SHP77 treated with DMSO at 0.1 percent for 48 hours (cell line): ENCODE measurements at regions not wholly inside any gene's neighbourhood (a gene's known extent, or its start where the extent isn't known, plus 50 kb on each side); places are given as distances from the start of the nearest gene placed in this dataset.
"Not testable (repeated sequence)": the region's sequence is repeated elsewhere in the genome, so short reads cannot be mapped to it uniquely, and the experiment has no call there.

Experiments
- DNase-seq: peaks from one replicate; lab custom pipeline; 2025; lab: John Stamatoyannopoulos, UW

DNA sequence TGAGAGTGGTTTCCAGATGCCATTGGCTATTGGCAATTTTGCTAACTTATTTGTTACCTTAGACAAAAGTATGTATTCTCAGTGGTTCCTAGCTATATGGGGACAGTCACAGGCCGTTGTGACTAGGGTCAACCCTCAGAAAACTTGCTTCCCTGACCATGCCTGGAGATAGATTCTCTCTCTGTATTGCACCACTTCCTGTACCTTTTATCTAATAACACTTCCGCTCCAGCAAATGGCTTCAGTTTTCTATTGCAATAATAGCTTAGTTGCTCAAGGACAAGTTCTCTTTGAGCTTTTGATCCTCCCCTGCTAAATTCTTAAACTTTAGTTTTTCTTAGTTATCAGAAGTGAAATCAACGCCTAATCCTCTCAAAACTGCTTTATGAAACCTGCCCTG lies 338.0 kb downstream of the RMST start:
- no peak for DNase-seq

DNA sequence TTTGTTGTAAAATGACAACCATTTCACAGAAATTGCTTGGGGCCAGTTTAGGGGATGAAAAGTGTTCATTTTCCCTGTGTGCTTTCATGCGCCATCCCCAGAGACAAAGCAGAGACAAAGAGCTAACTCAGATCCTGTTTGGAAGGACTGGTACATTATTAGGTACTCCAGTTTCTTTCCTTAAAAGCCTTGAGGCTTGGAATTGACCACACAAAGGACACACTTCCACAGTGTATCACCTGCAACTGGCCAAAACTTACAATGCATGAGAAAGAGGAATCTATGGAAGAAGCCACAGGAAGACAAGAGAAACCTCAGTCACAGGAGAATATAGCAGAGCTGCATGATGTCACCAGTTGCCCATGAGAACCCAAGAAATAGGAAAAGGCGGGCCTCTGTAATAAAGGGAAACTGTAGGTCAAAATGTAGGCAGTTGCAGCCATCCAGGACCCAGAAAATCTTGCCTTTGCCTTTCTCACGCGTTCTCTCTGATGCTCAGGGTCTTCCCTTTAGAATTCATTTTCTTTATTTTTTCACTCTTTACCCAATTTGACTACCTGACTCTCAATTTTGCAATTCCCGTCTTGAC lies 339.0 kb downstream of the RMST start:
- DNase-seq: no peak

DNA sequence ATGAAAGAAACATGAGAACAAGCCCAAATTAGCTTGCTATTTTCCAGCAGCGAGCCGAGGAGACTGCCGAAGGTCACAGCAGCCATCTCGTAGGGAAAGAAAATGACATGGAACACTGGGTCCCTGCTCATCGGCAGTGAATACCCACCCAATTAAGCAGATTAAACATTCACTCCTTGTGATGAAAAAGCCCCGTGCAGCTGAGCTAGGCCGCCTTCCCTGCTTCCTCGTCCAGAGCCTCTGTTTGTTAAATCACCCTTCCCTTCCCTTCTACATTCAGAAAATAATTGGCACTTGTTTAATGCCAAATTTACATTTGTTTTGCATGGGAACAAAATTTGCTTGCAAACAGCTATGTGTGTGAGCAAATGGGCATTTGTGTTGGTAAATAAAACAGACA lies 342.5 kb downstream of the RMST start:
- no peak for DNase-seq

DNA sequence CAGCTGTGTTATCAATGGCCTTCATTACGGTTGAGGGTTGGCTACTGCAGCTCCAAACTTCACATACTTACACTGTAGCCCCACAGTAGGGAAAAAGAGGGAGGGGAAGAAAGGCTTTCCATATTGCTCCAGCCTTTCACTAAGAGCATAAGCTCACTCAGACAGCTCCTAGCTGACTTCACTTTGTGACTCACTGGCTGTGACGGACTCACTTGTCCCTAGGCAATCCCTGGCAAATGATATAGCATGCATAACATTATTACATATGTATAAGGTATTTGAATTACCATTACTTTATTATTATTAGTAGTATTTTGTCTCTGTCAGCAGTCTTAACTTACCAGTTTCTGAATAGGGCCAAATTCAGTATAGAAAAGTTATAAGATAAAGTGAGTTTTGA lies 350.7 kb downstream of the RMST start:
- no peak for DNase-seq

DNA sequence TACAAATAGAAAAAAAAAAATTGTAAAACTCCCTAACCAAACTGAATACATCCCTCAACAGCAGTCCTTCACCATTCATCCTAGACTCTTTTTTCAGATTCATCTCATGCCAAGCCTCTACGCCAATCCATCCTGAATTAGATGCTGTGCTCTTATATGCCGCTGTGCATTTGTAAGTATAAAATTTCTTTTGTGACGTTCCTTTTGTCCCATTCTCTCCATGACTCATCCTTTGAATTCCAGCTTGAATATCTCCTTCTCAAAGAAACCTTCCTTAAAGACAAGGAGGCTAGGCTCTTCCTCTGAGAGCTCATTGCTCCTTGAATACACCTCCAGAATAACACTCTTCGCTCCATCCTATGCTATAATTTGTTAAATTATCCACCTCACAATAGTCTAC lies 359.2 kb downstream of the RMST start:
- no peak for DNase-seq

DNA sequence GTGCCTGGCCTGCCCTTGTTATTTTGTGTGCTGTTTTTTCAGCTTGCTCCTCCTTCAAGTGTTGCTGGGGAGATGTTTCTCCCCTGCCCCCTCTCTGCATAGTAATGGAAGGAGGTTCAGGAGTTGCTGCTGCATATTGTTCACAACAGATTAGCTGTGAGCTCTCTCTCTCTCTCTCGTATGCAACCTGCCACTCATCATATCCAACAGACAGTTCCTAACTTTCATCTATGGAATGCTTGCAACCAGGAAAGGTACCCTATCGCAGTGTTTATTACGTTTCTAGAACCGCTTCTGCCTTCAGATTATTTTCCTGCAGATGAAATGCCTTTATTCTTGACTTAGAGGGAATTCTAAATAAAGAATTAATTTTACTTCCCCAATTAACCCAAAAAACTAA lies 372.9 kb downstream of the RMST start:
- DNase-seq: no peak

DNA sequence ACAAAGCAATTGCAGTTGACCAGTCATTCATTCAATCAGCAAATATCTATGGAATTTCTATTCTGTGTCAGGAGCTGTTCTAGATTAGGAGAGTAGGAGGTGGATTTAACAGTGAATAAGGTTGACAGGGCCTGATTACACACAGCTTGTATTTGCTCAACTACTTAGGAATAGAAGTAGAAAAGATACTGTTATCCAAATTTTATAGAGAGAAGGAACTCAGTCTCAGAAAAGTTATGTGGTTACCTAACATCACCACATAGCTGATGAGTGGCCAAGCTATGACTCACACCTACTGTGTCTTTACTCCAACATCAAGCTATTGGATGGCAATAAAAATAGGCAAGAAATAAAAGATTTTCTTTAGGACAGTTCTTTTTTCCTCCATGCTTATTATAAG lies 374.8 kb downstream of the RMST start:
- DNase-seq: no peak

DNA sequence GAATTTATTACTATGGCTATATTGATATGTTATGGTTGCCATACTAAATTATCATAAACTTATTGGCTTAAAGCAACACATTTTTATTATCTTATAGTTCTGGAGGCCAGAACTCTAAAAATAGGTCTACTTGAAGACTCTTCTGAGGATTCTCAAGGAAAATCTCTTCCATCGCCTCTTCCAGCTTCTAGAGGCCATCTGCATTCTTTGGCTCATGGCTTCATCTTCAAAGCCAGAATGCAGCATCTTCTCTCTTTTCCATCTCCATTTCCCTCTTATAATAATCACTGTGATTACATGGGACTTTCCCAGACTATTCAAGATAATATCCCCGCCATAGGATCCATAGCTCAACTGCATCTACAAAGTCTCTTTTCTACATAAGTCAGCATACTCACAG lies 385.4 kb downstream of the RMST start:
- no peak for DNase-seq

DNA sequence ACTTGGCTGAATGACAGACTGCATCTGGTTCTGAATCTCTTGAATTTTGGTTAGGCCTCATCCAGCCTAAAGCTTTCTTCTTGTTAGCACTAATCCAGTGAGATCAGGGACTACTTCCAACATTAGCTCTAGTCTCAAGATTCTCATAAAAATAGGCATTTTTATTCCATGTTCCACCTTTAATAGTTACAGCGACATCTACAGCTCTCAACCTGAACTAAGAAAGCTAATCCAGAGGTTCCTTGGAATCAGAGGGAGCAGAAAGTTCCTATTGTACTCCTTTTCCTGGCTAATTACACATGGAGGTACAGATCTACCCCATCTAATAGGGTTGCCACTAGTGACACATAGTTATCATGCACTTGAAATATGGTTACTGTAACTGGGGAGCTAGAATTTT lies 391.9 kb downstream of the RMST start:
- no peak for DNase-seq

DNA sequence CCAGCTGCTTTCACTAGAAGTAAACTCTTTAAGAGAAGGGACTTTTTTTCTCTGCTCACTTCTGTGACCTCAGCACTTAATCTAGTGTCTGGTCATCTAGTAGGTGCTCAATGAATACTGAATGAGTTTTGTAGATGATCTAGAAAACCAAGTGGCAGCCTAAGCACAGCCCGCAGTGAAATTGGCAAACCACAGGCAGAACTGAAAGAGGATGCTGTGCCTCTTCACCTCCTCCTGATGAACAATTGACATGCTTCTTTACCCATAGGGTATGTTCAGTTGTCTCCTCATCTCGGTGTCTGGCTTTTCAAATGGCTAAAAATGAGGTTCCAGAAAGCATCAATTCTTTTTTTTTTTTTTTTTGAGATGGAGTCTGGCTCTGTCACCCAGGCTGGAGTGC lies 399.5 kb downstream of the RMST start:
- DNase-seq: no peak

DNA sequence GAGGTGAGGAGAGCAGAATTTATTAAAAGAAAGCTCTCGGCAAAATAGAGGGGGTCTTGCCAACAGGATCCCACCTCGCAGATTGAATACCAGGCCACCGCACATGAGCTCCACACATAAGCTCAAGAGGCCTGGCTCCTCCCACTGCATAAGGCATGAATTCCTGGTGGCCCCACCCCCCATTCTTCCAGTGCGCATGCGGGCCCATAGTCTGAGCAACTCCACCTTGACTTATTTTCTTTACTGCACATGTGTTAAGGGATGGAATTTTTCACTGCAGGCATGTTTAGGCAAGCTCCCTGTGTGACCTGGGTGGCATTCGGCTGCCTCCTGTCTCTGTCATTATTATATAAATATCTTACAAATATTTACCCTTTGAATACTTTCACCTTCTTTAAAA lies 412.5 kb downstream of the RMST start:
- no peak for DNase-seq

DNA sequence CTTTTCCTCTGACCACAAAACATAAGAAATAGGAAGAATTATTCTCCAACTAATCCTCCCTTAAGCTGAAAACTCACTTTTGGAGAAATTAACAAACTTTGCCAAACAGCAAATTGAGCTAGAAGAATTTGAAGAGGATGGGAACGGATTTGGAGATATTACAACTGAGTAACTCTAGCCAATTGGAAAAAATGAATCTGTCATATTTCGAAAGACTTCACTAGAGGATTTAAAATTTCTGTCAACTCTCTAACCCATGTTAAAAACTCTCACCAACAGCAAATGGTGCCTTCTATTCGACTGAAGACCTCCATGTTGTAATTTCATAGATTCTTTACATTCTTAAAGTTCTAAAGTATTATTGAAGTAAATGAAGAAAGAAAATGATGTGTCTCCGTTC lies 414.2 kb downstream of the RMST start:
- DNase-seq: no peak

DNA sequence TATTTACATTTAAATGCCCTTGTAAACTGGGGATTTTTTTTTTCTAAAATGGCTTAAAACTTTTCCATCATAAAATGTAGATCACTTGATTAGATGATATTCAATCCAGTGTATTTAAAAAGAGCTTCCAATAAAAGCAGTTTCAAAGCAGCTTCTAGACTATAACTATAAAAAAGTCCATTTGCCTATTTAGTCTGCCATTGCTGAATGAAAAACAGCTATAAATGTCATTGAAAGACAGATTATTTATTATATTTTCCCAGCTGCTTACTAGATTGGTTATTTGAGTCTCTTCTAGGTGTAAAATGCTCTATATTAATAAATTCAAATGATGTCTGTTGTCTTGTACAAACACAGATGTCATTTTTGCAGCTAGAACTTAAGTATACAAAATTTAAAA lies 414.8 kb downstream of the RMST start:
- no peak for DNase-seq

DNA sequence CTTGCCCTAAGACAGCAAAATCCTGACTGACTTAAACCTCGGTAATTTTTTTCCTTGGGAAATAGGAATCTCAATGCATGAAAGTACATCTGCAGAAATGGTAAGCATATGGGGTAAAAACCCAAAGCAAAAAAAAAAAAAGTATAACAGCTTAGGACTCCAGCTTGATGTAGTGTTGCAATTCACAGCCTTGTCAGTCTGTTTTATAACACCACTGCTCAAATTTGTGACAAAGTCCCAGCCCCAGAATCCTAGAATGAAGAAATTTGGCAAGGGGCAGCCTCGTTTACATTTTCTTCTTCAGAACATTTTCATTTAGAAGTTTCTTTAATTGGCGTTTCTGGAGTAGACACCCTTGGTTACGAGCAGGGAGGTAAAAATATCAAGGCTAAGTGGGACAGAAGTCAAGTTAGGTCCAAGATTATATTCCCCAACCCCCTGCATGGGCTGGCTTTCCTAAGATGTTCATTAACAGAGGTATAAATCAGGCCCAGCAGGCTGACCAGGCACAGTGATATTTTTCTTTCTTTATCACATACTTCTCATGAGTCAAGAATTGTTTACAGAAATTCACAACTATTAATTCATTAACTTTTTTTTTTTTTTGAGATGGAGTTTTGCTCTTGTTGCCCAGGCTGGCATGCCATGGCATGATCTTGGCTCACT lies 424.0 kb downstream of the RMST start:
- no peak for DNase-seq

DNA sequence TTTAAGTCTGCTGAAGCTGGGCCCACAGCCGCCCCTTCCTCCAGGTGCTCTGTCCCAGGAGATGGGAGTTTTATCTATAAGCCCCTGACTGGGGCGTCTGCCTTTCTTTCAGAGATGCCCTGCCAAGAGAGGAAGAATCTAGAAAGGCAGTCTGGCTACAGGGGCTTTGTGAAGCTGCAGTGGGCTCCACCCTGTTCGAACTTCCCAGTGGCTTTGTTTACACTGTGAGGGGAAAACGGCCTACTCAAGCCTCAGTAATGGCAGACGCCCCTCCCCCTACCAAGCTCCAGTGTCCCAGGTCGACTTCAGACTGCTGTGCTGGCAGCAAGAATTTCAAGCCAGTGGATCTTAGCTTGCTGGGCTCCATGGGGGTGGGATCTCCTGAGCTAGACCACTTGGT lies 435.3 kb downstream of the RMST start:
- not testable (repeated sequence) for DNase-seq

DNA sequence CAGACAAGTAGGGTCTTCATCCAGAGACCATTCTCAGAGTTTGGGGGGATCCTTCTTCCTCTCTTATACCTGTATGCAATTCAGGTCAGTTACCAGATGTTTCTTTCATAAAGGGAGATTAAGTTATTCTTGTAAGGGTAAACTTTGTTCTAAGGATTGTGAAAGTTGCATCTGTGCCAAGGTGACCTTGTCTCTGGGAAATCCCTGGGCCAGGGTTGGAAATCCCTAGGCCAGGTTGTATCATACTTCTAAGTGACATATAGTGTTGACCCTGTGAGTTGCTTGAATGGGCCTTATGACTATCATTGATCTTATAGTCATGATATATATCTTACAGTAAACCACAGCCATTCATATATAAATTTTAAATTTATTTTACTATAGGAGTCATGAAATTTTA lies 436.9 kb downstream of the RMST start:
- no peak for DNase-seq

DNA sequence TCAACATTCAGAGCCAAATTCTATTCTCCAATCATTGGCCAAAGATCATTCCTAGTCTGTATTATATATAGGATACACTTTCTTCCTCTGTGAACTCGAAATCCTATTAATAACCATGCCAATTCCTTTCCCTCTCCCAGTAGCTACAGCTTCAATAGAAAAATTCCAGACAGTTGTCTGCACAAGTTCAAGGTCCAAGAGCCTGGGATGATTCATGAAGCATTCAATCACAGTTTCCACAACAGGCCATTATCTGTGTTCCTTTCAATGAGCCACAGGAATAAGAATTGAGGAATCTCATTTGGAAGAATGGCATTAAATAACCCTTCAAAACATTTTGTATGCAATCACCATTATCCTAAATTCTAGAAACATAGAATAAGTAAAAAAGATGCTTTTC lies 437.4 kb downstream of the RMST start:
- DNase-seq: no peak

DNA sequence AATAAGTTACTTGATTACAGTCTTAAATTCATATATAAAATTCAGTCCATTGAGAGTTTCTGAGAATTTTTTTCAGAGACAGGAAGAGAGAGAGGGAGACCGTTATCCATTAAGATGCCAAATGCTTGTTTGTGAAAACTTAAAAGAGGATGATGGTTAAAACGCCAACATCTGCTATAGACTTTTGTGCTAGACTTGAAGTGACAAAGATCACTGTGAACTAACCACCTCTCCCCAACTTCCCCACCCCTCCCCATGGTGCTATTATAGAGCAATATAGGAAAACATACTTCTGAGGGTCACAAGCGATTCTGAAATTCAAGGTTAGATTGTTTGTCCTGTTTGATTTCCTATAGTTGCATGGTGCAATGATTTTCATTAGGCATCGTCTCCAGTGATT lies 440.8 kb downstream of the RMST start:
- no peak for DNase-seq

DNA sequence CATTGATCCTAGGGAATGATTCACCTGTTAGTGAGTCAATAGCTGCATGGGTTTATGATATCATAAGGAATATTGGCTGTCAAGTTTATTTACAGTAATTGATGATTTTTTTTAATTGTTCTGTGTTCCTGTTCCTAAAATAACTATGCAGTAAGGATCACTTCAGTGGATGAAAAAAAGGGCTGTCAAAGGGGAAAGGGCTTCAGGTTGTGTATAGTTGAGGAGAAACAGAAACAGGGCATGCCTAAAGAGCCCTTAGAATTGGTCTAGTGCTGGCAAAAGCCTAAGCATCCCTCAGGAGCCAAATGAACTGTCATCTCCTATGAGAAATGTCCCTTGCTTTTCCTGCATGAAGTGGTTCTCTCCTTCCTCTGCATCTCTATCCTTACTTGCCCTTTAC lies 444.9 kb downstream of the RMST start:
- no peak for DNase-seq

DNA sequence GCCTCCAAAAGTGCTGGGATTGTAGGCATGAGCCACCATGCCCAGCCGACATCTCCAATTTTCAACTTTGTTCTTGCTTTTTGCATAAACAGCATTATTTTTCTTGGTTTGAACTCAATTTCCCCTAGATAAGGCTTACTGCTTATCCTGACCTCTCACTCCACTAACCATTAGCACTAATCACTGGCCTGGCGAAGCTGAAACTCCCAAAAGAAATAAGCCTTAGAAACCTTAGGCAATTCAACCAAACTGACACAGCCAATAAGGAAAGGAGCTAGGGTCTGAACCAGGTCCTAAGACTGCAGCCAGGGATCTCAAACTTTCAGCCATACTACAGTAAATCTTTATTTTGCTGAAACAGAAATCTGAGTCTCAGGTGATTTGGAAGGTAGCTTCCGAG lies 448.0 kb downstream of the RMST start:
- DNase-seq: no peak

DNA sequence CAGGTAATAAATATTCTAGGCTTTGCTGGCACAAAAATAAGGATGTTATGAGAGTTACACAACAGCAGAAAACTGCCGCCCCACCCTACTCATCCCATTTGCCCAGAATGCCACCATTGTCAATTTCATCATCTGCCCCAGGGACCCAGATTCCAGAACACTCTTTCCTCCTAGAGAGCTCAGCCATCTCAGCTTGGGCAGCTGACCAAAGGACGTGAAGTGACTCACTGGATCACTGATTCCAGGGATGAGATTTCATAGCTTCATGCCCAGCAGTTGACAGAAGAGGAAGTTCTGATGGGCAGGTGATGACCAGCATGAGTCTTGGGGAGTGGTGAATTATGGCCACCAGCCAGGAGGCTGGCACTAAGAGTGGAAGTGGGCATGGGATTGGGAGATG lies 450.3 kb downstream of the RMST start:
- DNase-seq: no peak

DNA sequence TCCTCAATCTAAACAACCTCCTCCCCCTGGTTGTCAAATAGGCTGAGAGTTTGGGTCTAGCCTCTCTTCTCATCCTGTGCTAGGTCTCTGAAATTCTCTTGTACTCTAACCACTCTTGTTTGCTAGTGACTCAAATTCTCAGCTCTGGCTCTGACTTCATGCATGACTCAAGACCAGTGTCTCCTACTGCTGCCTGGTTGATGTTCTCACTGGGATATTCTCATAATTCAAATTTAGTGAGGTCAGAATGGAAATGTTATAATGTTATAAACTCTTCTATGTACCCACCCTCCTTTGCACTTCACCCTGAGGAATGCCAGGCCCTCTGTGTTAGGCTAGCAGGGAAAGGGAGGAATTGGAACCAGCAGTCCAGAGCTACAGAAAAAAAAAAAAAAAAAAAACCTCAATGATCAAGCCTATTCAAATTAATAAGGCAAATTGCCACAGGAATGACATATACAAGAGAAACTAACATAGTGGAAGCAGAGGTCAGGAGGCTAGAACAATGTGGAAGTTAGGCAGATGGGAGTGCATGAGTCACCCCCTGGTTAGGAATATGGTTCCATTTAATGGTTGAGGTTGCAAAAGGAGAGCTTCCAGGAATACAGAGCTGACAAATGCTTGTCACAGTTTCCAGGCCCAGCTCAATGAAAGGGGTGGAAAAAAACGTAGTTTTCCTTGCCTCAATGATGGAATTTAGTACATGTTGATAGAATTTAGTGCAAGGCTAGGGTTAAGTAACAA lies 459.5 kb downstream of the RMST start:
- DNase-seq: no peak

DNA sequence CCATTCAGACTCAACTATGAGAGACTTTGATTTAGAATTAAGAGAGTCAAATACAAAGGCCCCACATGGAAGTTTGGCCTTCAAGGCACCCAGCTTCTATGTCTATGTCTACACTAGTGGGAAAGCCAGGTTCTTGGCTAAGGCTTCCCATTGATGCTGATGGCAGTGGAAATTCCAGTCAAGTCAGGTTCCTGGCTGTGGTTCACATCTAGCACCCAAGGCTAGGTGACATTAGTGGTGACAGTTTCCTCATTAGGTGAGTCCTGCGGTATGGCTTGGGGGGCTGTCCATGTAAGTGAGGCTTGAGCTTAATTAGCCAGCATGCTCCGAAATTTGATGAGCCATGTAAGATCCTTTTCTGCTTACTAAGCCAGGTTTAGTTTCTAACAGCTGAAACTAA lies 460.9 kb downstream of the RMST start:
- no peak for DNase-seq

DNA sequence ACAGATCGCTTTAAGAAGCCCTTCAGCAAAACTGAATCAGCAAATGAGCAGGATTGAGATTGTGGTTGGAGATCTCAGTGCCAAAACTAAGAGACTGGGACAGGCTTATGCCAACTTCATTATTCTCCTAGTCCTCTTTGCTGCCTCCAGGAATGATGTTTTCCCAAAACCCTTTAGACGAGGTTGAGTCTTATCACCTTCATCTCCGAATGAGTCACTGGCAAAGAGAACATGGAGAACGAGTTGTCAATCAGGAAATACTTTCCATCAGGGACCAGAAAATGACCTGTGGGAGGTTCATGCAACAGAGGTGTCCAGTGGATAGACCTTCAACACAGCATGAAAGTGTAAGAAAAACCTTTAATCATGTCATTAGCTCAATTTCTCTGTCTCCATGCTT lies 461.5 kb downstream of the RMST start:
- no peak for DNase-seq
